Activated CD4-positive, alpha-beta T cell treated with anti-CD3 and anti-CD28 coated beads, Interleukin-2, amount 50 U/mL, for 4 hours (primary cell): ENCODE measurements at regions not wholly inside any gene's neighbourhood (a gene's known extent, or its start where the extent isn't known, plus 50 kb on each side); places are given as distances from the start of the nearest gene placed in this dataset.
"Not testable (repeated sequence)": the region's sequence is repeated elsewhere in the genome, so short reads cannot be mapped to it uniquely, and the experiment has no call there.

Experiments
- DNase-seq, 2 experiments: peaks; one replicate each; pipeline ENCODE4 v3.0.0-alpha.2; 2020

DNA sequence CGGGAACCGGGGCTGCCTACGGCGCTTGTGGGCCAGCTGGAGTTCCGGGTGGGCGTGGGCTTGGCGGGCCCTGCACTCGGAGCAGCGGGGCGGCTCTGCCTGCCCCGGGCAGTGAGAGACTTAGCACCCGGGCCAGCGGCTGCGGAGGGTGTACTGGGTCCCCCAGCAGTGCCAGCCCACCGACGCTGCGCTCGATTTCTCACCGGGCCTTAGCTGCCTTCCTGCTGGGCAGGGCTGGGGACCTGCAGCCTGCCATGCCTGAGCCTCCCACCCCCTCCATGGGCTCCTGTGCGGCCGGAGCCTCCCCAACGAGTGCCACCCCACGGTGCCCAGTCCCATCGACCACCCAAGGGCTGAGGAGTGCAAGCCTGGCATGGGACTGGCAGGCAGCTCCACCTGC lies 72.8 kb upstream of the SSBP2 start:
- DNase-seq: not testable (repeated sequence)

- no peak for DNase-seq
These were observed 70.0 kb upstream of the SSBP2 start for GRCh38 chr5:81820863-81821262.

GRCh38 chr5:81820318-81820636 lies 69.4 kb upstream of the SSBP2 start:
- DNase-seq: no peak

DNA sequence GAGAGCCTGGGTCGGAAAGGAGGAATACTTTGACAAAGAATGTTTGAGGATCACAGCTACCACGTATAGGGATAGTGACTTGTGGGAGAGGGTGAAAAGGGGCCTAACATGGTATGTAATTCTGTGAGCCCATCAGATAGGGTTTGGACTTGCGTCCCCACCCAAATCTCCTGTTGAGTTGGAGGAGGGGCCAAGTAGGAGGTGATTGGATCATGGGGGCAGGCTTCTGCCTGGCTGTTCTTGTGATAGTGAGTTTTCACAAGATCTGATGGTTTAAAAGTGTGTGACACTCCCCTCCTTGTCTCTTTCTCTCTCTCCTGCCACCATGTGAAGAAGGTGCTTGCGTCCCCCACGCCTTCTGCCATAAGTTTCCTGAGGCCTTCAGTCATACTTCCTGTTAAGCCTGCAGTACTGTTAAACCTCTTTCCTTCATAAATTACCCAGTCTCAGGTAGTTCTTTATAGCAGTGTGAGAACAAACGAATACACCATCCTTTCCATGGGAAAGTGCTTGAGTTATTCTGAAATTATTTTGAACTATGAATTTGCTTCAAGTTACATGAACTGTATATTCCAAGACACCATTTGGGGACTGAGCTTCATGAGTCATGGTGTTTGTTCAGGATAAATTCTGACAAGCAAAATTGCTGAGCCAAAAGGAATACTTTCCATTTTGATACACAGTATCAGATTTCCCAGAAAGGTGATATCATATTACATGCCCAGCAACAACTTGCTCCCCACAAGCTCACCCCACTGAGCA lies 68.8 kb upstream of the SSBP2 start:
- DNase-seq: no peak

DNA sequence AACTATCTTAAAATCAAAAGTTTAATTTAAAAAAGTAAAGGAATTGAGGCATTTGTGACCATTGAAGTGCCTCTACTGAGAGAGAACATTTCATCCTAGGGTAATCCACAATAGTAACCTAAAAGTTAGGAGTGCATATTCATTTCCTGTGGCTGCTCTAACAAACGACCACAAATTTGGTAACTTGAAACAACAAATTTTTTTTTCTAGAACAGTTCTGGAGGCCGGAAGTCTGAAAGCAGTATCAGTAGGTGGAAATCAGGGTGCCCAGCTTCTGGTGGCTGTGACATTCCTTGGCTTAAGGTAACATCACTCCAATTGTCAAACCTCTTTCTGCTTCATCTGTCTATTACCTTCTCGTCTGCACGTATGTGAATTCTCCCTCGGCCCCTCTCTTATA lies 67.1 kb upstream of the SSBP2 start:
- DNase-seq: no peak

GRCh38 chr5:81817086-81817485 lies 66.2 kb upstream of the SSBP2 start:
- DNase-seq: no peak

DNA sequence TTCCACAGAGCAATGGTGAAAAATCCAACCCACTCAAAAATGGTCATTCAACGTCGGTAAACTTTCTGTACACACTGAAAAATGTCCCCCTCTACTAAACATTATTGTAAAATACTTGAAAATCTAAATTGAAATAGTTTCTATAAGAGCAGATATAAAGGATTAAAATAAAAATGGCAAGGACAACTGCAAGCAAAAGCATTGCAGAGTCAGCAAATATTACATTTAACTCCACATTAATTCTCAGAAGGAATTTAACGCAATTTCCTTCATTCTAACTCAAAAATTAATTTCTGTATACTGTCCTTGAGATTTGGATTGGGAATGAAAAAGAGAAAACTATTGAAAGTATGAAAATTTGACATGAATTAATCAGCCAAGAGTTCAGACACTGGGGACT lies 64.4 kb upstream of the SSBP2 start:
- no peak for DNase-seq

GRCh38 chr5:81808106-81808505 lies 57.2 kb upstream of the SSBP2 start:
- DNase-seq: no peak

DNA sequence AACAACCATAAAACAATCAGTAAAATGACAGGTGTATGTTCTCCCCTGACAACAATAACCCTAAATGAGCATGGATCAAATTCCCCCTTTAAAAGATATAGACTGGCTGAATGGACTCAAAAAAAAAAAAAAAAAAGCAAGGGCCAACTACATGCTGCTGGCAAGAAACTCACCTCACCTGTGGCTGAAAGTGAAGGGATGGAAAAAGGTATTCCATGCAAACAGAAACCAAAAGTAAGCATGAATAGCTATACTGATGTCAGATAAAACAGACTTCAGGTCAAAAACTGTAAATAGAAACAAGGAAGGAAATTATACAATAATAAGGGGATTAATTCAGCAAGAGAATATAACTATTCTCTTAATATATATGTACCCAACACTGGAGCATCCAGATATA lies 54.2 kb upstream of the SSBP2 start:
- no peak for DNase-seq

- no peak for DNase-seq
These were observed 52.9 kb upstream of the SSBP2 start for GRCh38 chr5:81803812-81804211.

DNA sequence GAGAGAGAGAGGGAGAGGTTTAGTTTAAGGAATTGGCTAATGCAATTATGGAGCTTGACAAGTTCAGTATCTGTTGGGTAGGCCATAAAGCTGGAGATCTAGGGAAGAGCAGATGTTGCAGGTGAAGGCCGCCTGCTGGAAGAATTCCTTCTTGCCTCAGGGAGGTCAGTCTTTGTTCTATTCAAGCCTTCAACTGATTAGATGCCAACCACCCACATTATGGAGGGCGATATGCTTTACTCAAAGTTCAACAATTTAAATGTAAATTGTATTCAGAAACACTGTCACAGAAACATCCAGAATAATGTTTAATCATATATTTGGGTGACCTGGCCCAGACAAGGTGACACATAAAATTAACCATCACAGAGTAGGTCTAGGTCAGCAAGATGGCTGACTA lies 51.7 kb upstream of the SSBP2 start:
- no peak for DNase-seq

GRCh38 chr5:81802020-81802419 lies 51.1 kb upstream of the SSBP2 start:
- DNase-seq: no peak

- no peak for DNase-seq
These were observed 49.9 kb upstream of the SSBP2 start for GRCh38 chr5:81800797-81801196.
